ENCODE measurements at regions not wholly inside any gene's neighbourhood (a gene's known extent, or its start where the extent isn't known, plus 50 kb on each side); places are given as distances from the start of the nearest gene placed in this dataset.
"Not testable (repeated sequence)": the region's sequence is repeated elsewhere in the genome, so short reads cannot be mapped to it uniquely, and the experiment has no call there.

DNA sequence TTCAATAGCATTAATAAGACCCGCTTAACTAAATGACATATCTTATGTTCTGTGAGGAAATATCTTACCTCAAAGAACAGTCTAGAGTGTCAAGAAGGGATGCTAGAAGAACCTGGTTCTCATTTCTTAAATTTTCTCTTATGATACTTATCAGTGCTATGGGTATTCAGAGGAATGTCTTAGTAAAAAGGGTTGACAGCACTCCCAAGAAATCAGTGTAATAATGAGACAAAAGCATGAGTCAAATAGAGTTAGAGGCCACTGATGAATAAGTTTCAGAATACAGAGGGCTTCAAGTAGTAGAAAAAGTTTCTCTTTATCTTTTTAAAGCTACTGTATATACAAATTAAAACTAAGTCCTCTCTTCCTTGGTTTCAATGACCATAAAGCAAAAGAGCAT is 242.8 kb downstream of the GJA1 start:
- no peaks in the 10 kb centered on the region for H3K36me3 ChIP-seq
- H3K9me3 ChIP-seq = no peaks in the 10 kb centered on the region
- ATAC-seq (no peak), DNase-seq (no peak)
- no peaks in the 10 kb centered on the region for H3K4me1 ChIP-seq
- TF ChIP-seq, protein P1, sequence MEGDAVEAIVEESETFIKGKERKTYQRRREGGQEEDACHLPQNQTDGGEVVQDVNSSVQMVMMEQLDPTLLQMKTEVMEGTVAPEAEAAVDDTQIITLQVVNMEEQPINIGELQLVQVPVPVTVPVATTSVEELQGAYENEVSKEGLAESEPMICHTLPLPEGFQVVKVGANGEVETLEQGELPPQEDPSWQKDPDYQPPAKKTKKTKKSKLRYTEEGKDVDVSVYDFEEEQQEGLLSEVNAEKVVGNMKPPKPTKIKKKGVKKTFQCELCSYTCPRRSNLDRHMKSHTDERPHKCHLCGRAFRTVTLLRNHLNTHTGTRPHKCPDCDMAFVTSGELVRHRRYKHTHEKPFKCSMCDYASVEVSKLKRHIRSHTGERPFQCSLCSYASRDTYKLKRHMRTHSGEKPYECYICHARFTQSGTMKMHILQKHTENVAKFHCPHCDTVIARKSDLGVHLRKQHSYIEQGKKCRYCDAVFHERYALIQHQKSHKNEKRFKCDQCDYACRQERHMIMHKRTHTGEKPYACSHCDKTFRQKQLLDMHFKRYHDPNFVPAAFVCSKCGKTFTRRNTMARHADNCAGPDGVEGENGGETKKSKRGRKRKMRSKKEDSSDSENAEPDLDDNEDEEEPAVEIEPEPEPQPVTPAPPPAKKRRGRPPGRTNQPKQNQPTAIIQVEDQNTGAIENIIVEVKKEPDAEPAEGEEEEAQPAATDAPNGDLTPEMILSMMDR (IDR thresholded peaks at IDR 0.05) = no peak
- H3K27ac ChIP-seq = no peak overlapping the region
- intact Hi-C loops (cut with DNase I) = no loop called here
- no peak overlapping the region for H3K4me3 ChIP-seq
- no peaks in the 10 kb centered on the region for H3K27me3 ChIP-seq (ENCODE audit: low read depth)

DNA sequence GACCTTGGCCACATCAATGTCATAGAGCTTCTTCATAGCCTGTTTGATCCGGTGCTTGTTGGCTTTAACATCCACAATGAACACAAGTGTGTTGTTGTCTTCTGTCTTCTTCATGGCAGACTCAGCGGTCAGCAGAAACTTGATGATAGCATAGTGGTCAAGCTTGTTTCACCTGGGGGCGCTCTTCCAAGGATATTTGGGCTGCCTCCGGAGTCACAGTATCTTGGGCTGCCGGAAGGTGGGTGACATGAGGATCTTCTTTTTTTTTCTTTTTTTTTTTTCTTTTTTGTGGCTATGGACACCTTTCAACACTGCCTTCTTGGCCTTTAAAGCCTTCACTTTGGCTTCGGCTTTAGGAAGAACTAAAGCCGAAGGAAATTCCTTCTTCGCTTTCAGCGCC is 244.6 kb downstream of the GJA1 start:
- ATAC-seq (no peak), DNase-seq (no peak)
- no peak overlapping the region for H3K27ac ChIP-seq
- H3K27me3 ChIP-seq (ENCODE audit: low read depth) = no peaks in the 10 kb centered on the region
- no peak overlapping the region for H3K4me3 ChIP-seq
- H3K36me3 ChIP-seq = no peaks in the 10 kb centered on the region
- TF ChIP-seq, protein P1 (IDR thresholded peaks at IDR 0.05) = no peak
- H3K4me1 ChIP-seq = no peaks in the 10 kb centered on the region
- no peaks in the 10 kb centered on the region for H3K9me3 ChIP-seq
- intact Hi-C loops (cut with DNase I) = no loop called here

DNA sequence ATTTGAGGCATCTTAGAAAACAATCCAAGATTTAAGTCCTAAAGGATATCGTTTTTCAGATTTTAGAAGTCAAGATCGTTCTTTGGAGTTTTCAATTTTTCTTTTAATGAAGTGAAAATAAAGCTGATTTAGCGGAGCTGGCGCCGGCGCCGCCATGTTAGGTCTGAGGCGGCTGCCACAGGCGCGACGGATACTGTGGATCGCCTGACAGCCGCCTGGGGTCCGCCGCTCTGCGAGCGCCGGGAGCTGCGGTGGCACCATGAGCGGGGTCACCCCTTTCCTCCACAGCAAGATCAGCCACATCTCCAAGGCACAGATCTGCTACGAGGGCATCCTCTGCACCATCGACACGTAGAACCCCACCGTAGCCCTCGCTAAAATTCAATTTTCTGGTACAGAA is 247.2 kb downstream of the GJA1 start:
- Histone ChIP-seq H3K4me1 (no peaks in the 10 kb centered on the region), H3K9me3 (no peaks in the 10 kb centered on the region)
- no peak for DNase-seq

DNA sequence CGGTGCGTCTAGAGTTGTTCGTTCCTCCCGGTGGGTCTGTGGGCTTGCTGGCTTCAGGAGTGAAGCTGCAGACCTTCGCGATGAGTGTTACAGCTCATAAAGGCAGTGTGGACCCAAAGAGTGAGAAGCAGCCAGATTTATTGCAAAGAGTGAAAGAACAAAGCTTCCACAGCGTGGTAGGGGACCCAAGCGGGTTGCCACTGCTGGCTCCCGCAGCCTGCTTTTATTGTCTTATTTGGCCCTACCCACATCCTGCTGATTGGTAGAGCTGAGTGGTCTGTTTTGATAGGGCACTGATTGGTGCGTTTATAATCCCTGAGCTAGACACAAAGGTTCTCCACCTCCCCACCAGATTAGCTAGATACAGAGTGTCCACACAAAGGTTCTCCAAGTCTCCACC is 250.4 kb downstream of the GJA1 start:
- H3K9me3 ChIP-seq; H3K27me3 ChIP-seq (ENCODE audit: low read depth); H3K4me3 ChIP-seq; H3K27ac ChIP-seq; ATAC-seq; H3K4me1 ChIP-seq; H3K36me3 ChIP-seq; DNase-seq; intact Hi-C loops (cut with DNase I): not testable (repeated sequence)

More for the DNA sequence above, 247.2 kb downstream of the GJA1 start:
- ATAC-seq = no peak
- TF ChIP-seq, protein P1 (IDR thresholded peaks at IDR 0.05) = no peak
- Histone ChIP-seq H3K27me3 (ENCODE audit: low read depth) (no peaks in the 10 kb centered on the region), H3K36me3 (no peaks in the 10 kb centered on the region), H3K4me3 (no peak overlapping the region), H3K27ac (no peak overlapping the region)
- intact Hi-C loops (cut with DNase I) = no loop called here

DNA sequence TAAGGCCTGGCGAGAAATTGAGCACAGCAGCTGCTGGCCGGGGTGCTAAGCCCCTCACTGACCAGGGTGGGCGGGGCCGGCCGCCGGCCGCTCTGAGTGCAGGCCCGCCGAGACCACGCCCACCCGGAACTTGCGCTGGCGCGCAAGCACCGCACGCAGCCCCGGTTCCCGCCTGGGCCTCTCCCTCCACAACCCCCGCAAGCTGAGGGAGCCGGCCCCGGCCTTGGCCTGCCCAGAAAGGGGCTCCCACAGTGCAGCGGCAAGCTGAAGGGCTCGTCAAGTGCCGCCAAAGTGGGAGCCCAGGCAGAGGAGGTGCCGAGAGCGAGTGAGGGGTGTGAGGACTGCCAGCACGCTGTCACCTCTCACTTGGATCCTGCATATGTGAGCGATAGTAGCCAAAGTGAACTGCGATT is 251.2 kb downstream of the GJA1 start:
- DNase-seq (no peak), ATAC-seq (no peak)

DNA sequence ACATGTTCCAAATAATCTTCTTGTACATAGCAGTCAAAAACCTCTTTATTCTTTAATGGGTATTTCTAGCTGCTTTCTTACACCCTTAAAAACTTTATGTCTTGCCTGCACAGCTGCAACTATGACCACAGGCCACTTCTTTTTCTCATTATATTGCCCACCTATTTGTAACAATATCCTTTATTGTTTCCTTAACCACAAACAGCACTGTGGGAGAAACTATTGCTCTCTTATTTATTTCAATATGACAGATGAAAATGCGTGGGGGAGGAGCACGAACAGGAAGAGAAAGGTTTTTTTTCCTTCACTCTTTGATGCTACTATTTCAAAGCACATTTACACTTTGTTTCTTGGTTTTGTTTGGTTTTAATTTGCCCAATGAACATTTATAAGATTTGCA is 253.5 kb downstream of the GJA1 start:
- Histone ChIP-seq H3K27me3 (ENCODE audit: low read depth) (no peaks in the 10 kb centered on the region), H3K27ac (no peak overlapping the region), H3K9me3 (no peaks in the 10 kb centered on the region), H3K4me3 (no peak overlapping the region), H3K4me1 (no peaks in the 10 kb centered on the region), H3K36me3 (no peaks in the 10 kb centered on the region)
- intact Hi-C loops (cut with DNase I) = no loop called here
- TF ChIP-seq, protein P1 (IDR thresholded peaks at IDR 0.05) = no peak
- no peak for ATAC-seq
- no peak for DNase-seq

More for the DNA sequence above, 251.2 kb downstream of the GJA1 start:
- intact Hi-C loops (cut with DNase I) = no loop called here
- H3K9me3 ChIP-seq = no peaks in the 10 kb centered on the region
- H3K4me1 ChIP-seq = no peaks in the 10 kb centered on the region
- H3K27me3 ChIP-seq (ENCODE audit: low read depth) = no peaks in the 10 kb centered on the region
- TF ChIP-seq, protein P1 (IDR thresholded peaks at IDR 0.05) = no peak
- no peak overlapping the region for H3K27ac ChIP-seq
- H3K36me3 ChIP-seq = no peaks in the 10 kb centered on the region
- no peak overlapping the region for H3K4me3 ChIP-seq

Measured in lower lobe of right lung (tissue), 2 donors.